DMS53 treated with DMSO at 0.1 percent for 48 hours (cell line): ENCODE measurements at regions not wholly inside any gene's neighbourhood (a gene's known extent, or its start where the extent isn't known, plus 50 kb on each side); places are given as distances from the start of the nearest gene placed in this dataset.

Experiments used
- DNase-seq: peaks from one replicate; lab custom pipeline; 2025; ENCODE audit not compliant: unreplicated experiment; lab: John Stamatoyannopoulos, UW

DNA sequence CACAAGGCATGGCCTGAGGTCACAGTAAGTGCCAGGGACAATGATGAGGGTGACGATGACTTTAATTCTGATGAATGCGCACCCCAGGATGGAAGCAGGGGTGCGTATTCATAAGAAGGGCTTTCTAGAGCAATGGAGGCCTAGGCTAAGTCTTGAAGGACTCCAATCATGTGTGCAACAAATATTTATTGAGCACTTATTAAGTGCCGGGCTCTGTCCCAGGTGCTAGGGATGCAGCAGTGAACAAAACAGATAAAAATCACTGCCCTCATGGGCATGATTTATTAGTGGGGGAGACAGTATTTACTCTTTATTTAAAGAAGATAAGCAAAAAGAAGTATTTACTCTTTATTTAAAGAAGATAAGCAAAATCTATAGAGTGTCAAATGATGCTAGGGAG, 198.2 kb upstream of the KCNG1 start:
- DNase-seq, result no peak

- DNase-seq, result no peak
Measured at GRCh38 chr20:51220293-51220706, 197.4 kb upstream of the KCNG1 start.

GRCh38 chr20:51219544-51219943, 196.6 kb upstream of the KCNG1 start:
- DNase-seq, result no peak

DNA sequence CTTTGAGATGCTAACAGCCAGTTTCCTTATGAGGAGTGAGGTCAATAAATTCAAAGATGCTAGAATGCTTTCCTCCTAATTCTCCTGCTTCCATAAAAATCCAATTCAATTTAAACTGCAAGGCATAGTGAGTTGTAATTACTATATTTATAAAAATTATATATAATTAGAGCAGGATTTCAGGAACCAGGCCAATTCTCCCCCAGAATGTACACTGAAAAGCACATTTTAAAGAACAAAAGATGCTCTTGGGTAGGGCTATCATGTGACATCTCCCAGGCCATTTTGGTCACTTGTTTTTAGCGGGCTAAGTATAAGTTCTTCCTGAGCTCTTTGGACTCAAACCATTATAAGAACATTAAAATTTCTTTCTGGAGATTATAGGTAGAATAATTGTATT, 195.7 kb upstream of the KCNG1 start:
- DNase-seq, result no peak

- DNase-seq, result no peak
Measured at GRCh38 chr20:51217347-51218045, 194.6 kb upstream of the KCNG1 start.

DNA sequence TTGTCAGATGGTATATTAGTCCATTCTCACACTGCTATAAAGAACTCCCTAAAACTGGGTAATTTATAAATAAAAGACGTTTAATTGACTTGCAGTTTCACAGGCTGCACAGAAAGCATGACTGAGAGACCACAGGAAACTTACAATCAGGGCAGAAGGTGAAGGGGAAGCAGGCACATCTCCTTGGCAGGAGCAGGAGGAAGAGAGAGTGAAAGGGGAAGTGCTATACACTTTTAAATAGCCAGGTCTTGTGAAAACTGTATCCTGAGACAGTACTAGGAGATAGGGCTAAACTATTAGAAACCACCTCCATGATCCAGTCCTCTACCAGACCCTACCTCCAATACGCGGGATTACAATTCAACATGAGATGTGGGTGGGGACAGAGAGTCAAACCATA, 193.9 kb upstream of the KCNG1 start:
- DNase-seq, result no peak

DNA sequence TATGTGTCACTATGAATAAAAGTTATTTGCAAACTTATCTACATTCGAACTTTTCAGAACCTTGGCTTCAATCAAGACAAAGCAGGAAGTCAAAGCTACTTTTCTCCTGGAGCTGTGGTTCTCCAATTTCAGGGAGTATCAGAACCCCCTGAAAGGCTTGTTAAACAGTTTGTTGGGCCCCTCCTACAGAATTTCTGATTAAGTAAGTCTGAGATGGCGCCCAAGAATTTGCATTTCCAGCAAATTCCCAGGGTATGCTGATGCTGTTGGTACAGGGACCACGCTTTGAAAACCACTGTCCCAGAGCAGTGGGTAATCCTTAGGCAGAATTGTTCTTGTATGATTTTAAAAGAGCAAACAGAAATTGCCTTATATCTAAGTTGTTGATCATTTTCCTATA, 189.9 kb upstream of the KCNG1 start:
- no peak for DNase-seq

DNA sequence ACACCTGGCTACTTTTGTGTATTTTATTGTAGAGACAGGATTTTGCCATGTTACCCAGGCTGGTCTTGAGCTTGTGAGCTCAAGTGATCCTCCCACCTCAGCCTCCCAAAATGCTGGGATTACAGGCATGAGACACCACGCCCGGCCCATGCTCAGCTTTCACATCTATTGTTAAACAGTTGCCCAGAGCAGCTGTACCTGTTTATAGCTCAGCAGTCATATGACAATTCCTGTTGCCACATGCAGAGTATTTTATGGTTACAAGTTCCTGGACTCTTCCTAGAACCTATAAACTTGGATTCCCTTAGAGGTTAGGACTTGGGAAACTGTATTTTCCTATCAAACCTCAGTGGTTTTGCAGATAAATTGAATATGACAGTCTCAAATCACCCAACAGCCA, 188.3 kb upstream of the KCNG1 start:
- DNase-seq, result no peak

GRCh38 chr20:51210084-51210483, 187.2 kb upstream of the KCNG1 start:
- no peak for DNase-seq

DNA sequence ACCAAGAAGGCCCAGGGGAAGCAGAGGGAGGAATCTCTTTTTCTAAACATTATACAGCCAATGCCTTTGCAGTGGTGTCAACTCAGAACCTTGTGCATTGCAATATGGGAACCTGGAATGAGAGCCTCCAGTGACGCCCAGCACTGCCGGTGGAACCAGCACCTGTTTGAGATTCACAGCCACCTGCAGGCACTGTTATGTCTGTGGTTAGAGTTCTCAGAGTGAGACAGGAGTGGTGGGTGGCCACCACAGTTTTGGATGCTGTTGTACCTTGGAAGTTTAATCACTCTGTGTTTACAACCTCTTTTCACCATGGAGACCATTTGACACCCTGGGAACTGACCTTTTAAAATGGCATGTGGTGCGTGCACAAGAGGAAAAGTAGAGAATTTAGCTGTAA, 185.3 kb upstream of the KCNG1 start:
- no peak for DNase-seq

DNA sequence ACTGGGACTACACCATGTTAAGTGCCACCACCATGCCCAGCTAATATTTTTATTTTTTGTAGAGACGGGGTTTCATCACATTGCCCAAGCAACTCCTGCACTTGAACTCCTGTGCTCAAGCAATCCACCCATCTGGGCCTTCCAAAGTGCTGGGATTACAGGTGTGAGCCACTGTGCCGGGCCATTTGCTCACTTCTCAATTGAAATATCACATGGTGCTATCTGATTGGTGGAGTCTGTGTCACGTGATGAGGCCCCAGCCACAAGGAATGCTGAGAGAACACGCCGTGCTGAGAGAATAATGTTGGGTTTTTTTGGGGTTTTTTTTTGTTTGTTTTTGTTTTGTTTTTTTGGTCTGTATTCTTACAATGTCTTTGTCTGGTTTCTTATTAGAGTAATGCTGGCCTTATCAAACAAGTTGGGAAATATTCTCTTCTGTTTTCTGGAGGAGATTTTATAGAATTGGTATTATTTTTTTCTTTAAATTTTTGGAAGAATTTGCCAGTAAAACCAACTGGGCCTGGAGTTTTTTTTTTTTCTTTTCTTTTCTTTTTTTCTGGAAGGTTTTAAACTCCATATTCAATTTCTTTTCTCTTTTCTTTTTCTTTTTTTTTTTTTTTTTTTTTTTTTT, 183.2 kb upstream of the KCNG1 start:
- no peak for DNase-seq

GRCh38 chr20:51204794-51205193, 181.9 kb upstream of the KCNG1 start:
- DNase-seq, result no peak

DNA sequence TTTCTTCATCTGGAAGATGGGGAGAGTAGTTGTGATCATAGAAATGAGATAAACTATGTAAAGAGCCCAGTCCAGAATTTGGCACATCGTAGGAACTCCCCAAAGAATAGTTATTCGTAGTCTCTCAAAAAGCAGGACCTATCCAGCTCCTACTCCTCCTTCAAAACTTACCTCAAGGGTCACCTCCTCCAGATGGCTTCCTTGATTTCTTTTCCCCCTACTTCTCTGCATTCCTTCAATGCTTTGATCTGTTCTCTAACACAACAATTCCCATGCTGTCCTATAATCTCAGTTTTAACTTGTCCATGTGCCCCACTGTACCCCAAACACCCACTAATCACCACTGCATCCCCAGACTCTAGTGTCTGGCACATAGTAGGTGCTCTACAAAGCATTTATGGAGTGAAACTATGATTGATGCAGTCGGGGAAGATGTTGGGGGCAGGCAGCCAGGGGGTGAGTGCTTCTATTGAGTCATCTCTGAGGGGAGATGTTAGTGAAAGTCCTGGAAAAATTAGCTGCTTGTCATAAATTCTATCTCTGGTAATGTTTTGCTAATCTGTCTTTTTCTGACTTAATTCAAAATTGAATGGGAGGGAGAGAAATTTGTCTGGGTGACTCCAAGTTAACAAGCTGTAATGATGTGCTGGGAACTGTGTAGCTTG, 181.3 kb upstream of the KCNG1 start:
- DNase-seq, result no peak

- no peak for DNase-seq
Measured at GRCh38 chr20:51202304-51202703, 179.4 kb upstream of the KCNG1 start.

GRCh38 chr20:51199920-51200319, 177.0 kb upstream of the KCNG1 start:
- DNase-seq, result no peak

- no peak for DNase-seq
Measured at GRCh38 chr20:51198876-51199523, 176.1 kb upstream of the KCNG1 start.

DNA sequence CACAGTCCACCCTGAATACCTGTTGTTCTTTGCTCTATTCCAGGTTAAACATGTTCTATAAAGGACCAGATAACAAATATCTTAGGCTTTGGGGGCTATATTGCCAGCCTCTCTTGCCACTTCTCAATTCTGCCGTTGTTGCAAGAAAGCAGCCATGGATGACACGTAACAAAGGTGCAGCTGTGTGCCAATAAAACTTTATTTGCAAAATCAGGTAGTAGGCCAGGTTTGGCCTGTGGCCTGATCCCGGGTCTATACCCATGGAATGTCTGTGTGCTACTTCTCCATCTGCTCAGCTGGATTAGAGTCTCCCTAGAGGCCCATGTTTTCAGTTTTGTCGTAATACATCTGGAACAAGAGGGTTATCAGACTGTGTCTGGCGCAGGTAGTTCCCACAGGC, 175.3 kb upstream of the KCNG1 start:
- no peak for DNase-seq

DNA sequence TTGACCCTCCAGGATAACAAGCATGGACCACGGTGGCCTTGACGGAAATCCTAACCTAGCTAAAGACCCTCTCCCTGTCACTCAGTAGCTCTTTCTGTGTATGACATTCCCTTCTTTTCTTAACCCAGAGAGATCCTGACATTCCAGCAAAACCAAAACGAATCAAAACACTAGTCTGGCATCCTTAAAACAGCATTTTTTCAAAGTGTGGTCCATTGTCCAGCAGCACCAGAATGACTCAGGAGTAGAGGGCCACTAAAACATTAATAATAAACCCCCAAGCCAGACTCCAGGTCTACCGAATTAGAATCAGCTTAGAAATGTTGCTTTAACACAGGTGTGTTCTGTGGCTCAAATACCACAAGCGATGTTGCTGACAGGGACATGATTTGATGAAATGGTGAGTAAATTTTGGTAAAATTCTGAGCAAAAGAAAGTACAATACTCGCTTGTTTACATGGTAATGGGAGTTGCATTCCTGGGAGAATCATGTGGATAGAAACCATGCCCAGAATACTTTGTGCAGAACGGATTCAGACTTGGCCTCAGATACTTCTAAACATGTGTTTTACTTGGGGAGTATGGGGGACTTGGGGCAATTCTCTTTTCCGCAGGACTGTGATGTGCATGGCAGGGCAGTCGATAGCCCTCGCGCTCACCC, 174.2 kb upstream of the KCNG1 start:
- no peak for DNase-seq

- DNase-seq, result no peak
Measured at GRCh38 chr20:51195990-51196389, 173.1 kb upstream of the KCNG1 start.

DNA sequence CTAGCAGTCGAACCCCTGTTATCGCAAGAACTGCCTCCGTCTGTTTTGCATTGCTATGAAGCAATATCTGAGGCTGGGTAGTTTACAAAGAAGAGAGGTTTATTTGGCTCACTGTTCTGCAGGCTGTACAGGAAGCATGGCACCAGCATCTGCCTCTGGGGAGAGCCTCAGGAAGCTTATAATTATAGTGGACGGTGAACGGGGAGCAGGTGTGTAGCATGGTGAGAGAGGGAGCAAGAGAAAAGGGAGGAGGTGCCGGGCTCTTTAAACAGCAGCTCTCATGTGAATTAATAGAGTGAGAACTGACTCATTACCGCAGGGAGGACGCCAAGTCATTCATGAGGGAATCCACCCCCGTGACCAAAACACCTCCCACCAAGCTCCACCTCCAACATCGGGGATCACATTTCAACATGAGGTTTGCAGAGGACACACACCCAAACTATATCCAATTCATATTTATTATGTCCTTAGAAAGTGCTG, 172.6 kb upstream of the KCNG1 start:
- no peak for DNase-seq

- DNase-seq, result no peak
Measured at GRCh38 chr20:51193066-51193772, 170.3 kb upstream of the KCNG1 start.
